Suppressor macrophage treated with lipopolysaccharide for 4 hours (primary cell): ENCODE measurements at regions not wholly inside any gene's neighbourhood (a gene's known extent, or its start where the extent isn't known, plus 50 kb on each side); places are given as distances from the start of the nearest gene placed in this dataset.
"Not testable (repeated sequence)": the region's sequence is repeated elsewhere in the genome, so short reads cannot be mapped to it uniquely, and the experiment has no call there.

Source experiments
- DNase-seq: peaks from one replicate; pipeline ENCODE4 v3.0.0-alpha.2; 2020

- no peak for DNase-seq
These were observed 438.3 kb upstream of the SEL1L start for GRCh38 chr14:81971911-81972310.

DNA sequence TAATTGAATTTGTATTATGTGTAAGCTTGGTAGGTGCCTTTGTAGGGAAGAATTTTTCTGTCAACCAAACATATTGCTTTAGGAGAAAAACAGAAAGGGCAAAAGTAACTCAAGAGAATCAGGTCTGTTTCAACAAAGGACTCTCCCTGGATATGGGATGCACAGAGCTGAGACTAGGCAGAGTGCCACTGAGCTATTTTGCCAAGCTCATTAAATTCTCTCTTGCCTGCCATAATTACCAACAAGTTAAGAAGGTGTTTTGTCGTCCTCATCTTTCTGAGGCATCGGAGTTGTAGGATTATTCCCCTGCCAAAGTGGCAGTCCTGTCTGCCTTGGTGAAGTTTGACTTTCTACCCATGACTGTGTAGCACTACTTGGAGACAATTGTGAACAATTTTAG is 438.9 kb upstream of the SEL1L start:
- DNase-seq = no peak

GRCh38 chr14:81974543-81974942 is 440.9 kb upstream of the SEL1L start:
- no peak for DNase-seq

DNA sequence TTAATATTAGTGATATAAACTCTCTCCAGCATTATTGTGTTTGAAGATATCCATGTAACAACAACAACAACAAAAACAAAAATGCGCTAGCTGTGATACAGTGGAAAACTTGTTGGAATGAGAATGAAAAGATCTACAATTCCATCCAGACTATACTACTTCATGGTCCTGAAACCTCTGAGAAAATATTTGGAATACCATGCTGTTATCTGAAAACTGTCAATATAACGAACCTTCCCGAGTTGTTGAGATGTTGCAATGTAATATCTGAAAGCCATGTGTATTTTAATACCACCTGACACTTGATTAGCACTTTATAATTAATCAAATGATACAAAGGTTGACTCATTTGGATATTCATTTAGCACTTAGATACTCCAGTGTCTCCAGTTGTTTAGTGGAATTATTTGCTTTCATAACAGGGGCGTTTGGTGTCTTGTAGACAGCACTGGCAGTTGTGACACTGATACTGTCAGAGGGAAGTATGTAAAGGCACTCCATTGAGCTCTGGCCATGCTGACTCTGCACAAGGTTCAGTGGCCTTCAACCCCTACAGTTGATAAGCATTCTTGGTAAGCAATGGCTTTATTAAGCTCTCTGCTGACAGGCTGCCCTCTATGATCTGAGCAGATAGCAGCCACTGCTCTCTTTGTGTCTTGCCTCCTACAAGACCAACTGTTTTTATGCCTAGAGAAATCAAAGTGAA is 447.1 kb upstream of the SEL1L start:
- DNase-seq = no peak

DNA sequence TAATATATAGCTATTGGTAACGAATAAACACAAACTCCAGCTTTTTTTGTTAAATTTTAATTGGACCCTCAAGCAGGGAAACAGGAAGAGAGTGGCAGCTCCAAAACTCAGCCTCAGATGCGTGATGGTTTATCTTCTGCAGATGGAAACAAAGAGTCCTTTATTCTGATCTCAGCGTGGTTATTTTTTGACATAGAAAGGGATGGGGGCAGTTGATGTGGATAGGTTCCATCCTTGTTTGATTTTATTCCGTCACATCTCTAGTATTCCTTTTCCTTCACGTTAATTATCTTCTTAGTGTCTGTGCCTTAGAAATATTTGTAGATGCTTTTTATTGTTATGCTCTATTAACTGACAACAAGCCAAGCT is 447.6 kb upstream of the SEL1L start:
- DNase-seq = no peak

- no peak for DNase-seq
These were observed 448.4 kb upstream of the SEL1L start for GRCh38 chr14:81982046-81982445.

- no peak for DNase-seq
These were observed 452.4 kb upstream of the SEL1L start for GRCh38 chr14:81986005-81986404.

GRCh38 chr14:81989211-81989610 is 455.6 kb upstream of the SEL1L start:
- DNase-seq = peak; percentile 39

GRCh38 chr14:81990312-81990761 is 456.7 kb upstream of the SEL1L start:
- DNase-seq = peak; percentile 71

DNA sequence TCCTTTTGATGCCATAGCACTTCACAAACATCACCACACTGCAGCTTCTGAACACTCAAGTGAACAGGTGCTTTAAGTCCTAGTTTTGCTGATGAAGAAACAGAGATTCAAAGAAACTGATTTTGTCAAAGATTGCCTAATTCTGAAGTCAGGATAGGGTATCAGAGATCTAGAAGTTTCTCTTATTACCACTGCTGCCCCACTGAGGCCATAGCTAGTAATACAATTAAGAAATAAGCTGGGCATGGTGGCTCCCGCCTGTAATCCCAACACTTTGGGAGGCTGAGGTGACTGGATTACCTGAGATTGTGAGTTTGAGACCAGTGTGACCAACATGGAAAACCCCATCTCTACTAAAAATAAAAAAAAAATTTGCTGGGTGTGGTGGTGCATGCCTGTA is 458.3 kb upstream of the SEL1L start:
- DNase-seq = peak; percentile 17

GRCh38 chr14:81993432-81993831 is 459.8 kb upstream of the SEL1L start:
- DNase-seq = no peak

DNA sequence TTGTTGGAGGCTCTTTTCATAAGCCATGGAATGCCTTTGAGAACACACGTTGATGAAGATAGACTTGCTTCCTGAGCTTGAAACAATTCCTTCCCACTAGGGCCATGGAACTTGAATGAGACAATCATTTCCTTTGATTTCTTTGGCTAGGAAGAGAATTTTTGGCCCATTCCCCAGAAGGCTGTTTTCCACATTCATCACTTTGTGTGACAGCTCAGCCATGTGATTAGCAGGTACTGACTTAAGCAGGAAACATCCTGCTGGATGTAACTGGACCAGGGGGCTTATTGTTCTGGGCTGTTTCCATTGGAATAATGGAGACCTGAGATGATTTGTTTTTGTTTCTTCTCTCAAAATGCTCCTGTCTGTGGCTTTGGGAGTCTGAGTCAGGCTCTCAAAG is 469.8 kb upstream of the SEL1L start:
- DNase-seq = no peak

- peak; percentile 6 for DNase-seq
These were observed 475.4 kb upstream of the SEL1L start for GRCh38 chr14:82009076-82009475.

GRCh38 chr14:82009993-82010392 is 476.3 kb upstream of the SEL1L start:
- DNase-seq = no peak

GRCh38 chr14:82011460-82011859 is 477.8 kb upstream of the SEL1L start:
- DNase-seq = no peak

DNA sequence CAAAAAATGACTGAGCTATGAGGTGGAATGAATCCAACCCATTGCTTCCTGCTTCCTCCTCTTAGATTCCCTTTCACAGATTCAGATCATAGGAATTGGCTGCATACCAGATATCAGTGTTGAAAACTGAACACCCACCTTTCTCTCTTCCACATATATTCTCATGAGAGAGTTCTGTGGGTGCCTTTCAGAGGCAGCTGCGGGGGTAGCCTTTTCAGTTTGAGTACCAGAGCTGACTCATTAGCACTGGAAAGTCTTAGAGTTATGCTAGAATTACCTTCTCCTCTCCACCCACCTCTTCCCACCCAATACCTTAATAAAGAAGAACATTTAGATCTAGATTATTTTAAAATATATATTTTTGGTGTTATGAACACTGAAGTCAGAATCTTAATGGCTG is 495.4 kb upstream of the SEL1L start:
- DNase-seq = no peak

DNA sequence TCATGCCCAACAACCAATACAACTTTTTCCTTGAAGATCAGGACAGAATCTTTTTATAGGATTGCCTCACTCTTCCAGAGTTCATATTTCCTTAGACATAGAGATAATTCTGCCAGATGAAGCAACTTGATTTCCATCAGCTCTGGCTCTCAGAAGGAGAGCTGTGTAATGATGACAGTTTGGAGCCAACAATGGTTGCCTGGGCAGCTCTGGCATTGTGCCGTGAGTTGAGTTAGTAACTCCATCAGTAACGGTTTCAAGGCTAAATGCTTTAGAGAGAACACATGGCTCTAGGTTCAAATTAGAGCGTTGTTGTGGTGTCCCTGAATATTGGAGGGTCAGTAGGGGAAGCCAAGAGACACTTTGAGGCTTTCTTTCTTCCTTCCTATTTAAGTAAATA is 501.7 kb upstream of the SEL1L start:
- DNase-seq = no peak

DNA sequence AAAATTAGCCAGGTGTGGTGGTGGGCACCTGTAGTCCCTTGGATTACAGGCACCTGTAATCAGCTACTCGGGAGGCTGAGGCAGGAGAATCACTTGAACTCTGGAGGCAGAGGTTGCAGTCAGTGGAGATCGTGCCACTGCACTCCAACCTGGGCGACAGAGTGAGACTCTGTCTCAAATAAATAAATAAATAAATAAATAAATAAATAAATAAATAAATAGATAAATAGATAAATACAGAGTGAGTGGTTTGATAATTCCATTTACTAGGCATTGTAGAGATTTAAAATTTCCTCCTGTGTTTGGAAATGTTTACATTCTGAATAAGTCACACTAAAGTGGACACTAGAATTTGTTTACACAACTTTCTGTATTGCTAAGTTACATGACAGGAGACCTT is 504.4 kb upstream of the SEL1L start:
- not testable (repeated sequence) for DNase-seq

- DNase-seq = no peak
These were observed 511.7 kb upstream of the SEL1L start for GRCh38 chr14:82045339-82045738.

- DNase-seq = no peak
These were observed 513.0 kb upstream of the SEL1L start for GRCh38 chr14:82046512-82047226.

- DNase-seq = no peak
These were observed 514.3 kb upstream of the SEL1L start for GRCh38 chr14:82047777-82048470.

DNA sequence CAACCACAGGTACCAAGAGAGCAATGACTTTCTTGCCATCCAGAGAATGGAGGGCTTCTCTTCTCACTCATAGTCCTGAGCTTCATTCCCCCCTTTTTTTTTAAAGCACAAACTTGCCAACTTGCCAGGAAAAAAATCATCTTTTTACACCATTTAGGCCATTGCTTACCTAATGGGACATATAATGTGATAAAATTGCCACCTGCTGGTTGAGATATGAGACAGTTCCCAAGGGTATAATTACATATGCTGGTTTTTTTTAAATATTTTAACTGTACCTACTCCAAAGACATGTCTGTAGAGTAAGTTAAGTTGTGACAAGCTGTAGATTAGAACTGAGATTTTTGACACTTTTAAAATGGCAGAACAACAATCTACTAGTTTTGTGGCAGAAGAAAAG is 519.1 kb upstream of the SEL1L start:
- no peak for DNase-seq

- DNase-seq = peak; percentile 27
These were observed 522.0 kb upstream of the SEL1L start for GRCh38 chr14:82055515-82056115.

GRCh38 chr14:82060219-82060618 is 526.6 kb upstream of the SEL1L start:
- no peak for DNase-seq
